Neural progenitor cell (in vitro differentiated cells): ENCODE measurements at regions not wholly inside any gene's neighbourhood (a gene's known extent, or its start where the extent isn't known, plus 50 kb on each side); places are given as distances from the start of the nearest gene placed in this dataset.

Source experiments
- DNase-seq: peaks from one replicate; pipeline ENCODE4 v3.0.0-alpha.2; 2016; ENCODE audit warnings: low spot score
- H2AFZ ChIP-seq: fragments of 200-600 bp; sonication (generic); replicated peaks from 2 replicates; pipeline ENCODE4 v1.6.1; 2016; ENCODE audit warnings: antibody characterized with exemption
- H3F3A ChIP-seq: fragments of 200-600 bp; sonication (generic); 2 replicates; pipeline ENCODE4 v1.6.1; 2016; ENCODE audit warnings: antibody characterized with exemption, low read depth
- H3K27ac ChIP-seq: fragments of 200-600 bp; sonication (generic); 2 replicates; pipeline ENCODE4 v1.5.1; 2016; ENCODE audit warnings: mild to moderate bottlenecking
- H3K27me3 ChIP-seq: fragments of 200-600 bp; sonication (generic); 2 replicates; pipeline ENCODE4 v1.6.1; 2016; ENCODE audit warnings: mild to moderate bottlenecking, moderate library complexity
- H3K36me3 ChIP-seq: fragments of 200-600 bp; sonication (generic); 2 replicates; pipeline ENCODE4 v1.5.1; 2016
- H3K4me1 ChIP-seq: fragments of 200-600 bp; sonication (generic); 2 replicates; pipeline ENCODE4 v1.6.1; 2016; ENCODE audit warnings: mixed run types
- H3K4me2 ChIP-seq: fragments of 200-600 bp; sonication (generic); 2 replicates; pipeline ENCODE4 v1.6.1; 2016
- H3K4me3 ChIP-seq: fragments of 200-600 bp; sonication (generic); 2 replicates; pipeline ENCODE4 v1.5.1; 2016
- H3K79me2 ChIP-seq: fragments of 200-600 bp; sonication (generic); 2 replicates; pipeline ENCODE4 v1.6.1; 2016; ENCODE audit warnings: low read depth
- H3K9ac ChIP-seq: fragments of 200-600 bp; sonication (generic); 2 replicates; pipeline ENCODE4 v1.6.1; 2016
- H3K9me3 ChIP-seq: fragments of 200-600 bp; sonication (generic); 2 replicates; pipeline ENCODE4 v1.5.1; 2016; ENCODE audit warnings: low read depth
- H4K20me1 ChIP-seq: fragments of 200-600 bp; sonication (generic); 2 replicates; pipeline ENCODE4 v1.6.1; 2016; ENCODE audit warnings: low read depth
- H3K27ac Mint-ChIP-seq: 3 replicates; pipeline ENCODE4 v1.8.0; 2021; ENCODE audit warnings: mixed read lengths
- H3K27me3 Mint-ChIP-seq: 2 replicates; pipeline ENCODE4 v1.8.0; 2022; ENCODE audit warnings: low read depth, mild to moderate bottlenecking, inconsistent platforms, moderate library complexity, mixed read lengths; ENCODE audit not compliant: insufficient read depth
- H3K36me3 Mint-ChIP-seq: 3 replicates; pipeline ENCODE4 v1.8.0; 2021; ENCODE audit warnings: mixed read lengths
- H3K4me1 Mint-ChIP-seq: 3 replicates; pipeline ENCODE4 v1.8.0; 2021; ENCODE audit warnings: mixed read lengths
- H3K4me3 Mint-ChIP-seq: 3 replicates; pipeline ENCODE4 v1.8.0; 2021; ENCODE audit warnings: mild to moderate bottlenecking, moderate library complexity, mixed read lengths
- H3K9me3 Mint-ChIP-seq: 3 replicates; pipeline ENCODE4 v1.8.0; 2020; ENCODE audit warnings: mixed read lengths
- EZH2 ChIP-seq: fragments of 200-600 bp; sonication (generic); IDR thresholded peaks from 2 replicates; pipeline ENCODE4 v1.6.1; 2017; ENCODE audit warnings: antibody characterized with exemption, mild to moderate bottlenecking, moderate library complexity
- EZH2phosphoT487 ChIP-seq: fragments of 200-600 bp; sonication (generic); IDR thresholded peaks from 2 replicates; pipeline ENCODE4 v1.6.1; 2017; ENCODE audit warnings: antibody characterized with exemption
- TF ChIP-seq, protein P1 (sequence below): fragments of 200-600 bp; sonication (generic); IDR thresholded peaks from 2 replicates; pipeline ENCODE4 v1.5.1; 2017; ENCODE audit warnings: antibody characterized with exemption, mild to moderate bottlenecking

- Histone ChIP-seq H3K9ac (no peak overlapping the region), H3K27me3 (no peaks in the 10 kb centered on the region), H3F3A (no peaks in the 10 kb centered on the region), H3K9me3 (no peaks in the 10 kb centered on the region), H3K4me3 (no peak overlapping the region), H4K20me1 (no peaks in the 10 kb centered on the region), H3K36me3 (no peaks in the 10 kb centered on the region), H3K27ac (no peak overlapping the region), H3K79me2 (no peaks in the 10 kb centered on the region), H3K4me1 (no peaks in the 10 kb centered on the region), H3K4me2 (no peak overlapping the region), H2AFZ (no peak overlapping the region)
- H3K9me3 Mint-ChIP-seq: no peaks in the 10 kb centered on the region
- H3K27ac Mint-ChIP-seq: no peak overlapping the region
- TF ChIP-seq EZH2phosphoT487: no peak
- no peak for TF ChIP-seq EZH2
- TF ChIP-seq, protein P1, sequence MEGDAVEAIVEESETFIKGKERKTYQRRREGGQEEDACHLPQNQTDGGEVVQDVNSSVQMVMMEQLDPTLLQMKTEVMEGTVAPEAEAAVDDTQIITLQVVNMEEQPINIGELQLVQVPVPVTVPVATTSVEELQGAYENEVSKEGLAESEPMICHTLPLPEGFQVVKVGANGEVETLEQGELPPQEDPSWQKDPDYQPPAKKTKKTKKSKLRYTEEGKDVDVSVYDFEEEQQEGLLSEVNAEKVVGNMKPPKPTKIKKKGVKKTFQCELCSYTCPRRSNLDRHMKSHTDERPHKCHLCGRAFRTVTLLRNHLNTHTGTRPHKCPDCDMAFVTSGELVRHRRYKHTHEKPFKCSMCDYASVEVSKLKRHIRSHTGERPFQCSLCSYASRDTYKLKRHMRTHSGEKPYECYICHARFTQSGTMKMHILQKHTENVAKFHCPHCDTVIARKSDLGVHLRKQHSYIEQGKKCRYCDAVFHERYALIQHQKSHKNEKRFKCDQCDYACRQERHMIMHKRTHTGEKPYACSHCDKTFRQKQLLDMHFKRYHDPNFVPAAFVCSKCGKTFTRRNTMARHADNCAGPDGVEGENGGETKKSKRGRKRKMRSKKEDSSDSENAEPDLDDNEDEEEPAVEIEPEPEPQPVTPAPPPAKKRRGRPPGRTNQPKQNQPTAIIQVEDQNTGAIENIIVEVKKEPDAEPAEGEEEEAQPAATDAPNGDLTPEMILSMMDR: no peak
- H3K27me3 Mint-ChIP-seq: peaks cover 8% of the 10 kb centered on the region
- DNase-seq: no peak
- no peaks in the 10 kb centered on the region for H3K36me3 Mint-ChIP-seq
- peaks cover 5% of the 10 kb centered on the region for H3K4me1 Mint-ChIP-seq
- H3K4me3 Mint-ChIP-seq: no peak overlapping the region
Observed at GRCh38 chr18:59765343-59765742, 68.1 kb upstream of the CCBE1 start.

DNA sequence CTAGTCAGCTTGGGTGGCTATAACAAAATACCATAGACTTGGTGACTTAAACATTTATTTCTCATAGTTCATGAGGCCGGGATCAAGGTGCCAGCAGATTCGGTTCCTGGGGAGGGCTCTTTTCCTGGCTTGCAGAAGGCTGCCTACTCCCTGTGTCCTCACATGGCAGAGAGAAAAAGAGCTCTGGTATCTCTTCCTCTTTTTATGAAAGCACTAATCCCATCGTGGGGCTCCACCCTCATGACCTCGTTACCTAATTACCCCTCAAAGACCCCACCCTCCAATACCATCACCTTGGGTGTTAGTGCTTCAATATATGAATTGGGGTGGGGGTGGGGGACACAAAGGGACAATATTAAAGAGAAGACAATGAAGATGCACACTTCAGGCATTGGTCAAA is 67.1 kb upstream of the CCBE1 start:
- no peak overlapping the region for H3K4me3 ChIP-seq
- no peak overlapping the region for H2AFZ ChIP-seq
- no peaks in the 10 kb centered on the region for H3K27me3 ChIP-seq
- Mint-ChIP-seq H3K4me3 (no peak overlapping the region), H3K4me1 (peaks cover 5% of the 10 kb centered on the region), H3K9me3 (no peaks in the 10 kb centered on the region), H3K36me3 (no peaks in the 10 kb centered on the region), H3K27ac (no peak overlapping the region), H3K27me3 (peaks cover 10% of the 10 kb centered on the region)
- no peak for TF ChIP-seq EZH2phosphoT487
- TF ChIP-seq, protein P1: no peak
- TF ChIP-seq EZH2: no peak
- DNase-seq: no peak
- H3K27ac ChIP-seq: no peak overlapping the region
- H3K79me2 ChIP-seq: no peaks in the 10 kb centered on the region
- H3K9me3 ChIP-seq: no peaks in the 10 kb centered on the region
- no peak overlapping the region for H3K4me2 ChIP-seq
- H3K4me1 ChIP-seq: no peaks in the 10 kb centered on the region
- no peaks in the 10 kb centered on the region for H3F3A ChIP-seq
- no peaks in the 10 kb centered on the region for H3K36me3 ChIP-seq
- no peaks in the 10 kb centered on the region for H4K20me1 ChIP-seq
- no peak overlapping the region for H3K9ac ChIP-seq

DNA sequence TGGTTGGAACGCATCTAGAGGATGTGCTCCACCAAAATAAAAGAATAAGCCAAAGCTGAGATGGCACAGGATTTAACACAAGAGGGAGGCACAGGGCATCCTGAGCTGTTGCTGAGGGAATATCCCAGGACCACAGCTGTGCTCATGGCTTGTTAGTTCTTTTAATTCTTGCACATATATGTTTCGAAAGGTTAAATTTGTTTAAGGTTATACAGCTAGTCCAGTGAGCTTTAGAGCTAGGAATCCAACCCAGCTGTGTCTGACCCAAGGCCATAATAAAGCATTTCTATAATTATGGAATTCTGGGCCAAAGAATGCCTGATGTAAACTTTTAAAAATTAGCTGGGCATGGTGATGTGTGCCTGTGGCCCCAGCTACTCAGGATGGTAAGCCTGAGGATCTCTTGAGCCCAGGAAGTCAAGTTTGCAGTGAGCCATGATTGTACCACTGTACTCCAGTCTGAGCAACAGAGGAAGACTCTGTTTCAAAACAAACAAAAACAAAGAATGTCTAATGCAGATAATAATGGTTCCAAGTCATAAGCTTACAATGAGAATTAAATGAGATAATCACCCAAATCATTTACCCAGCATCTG is 66.4 kb upstream of the CCBE1 start:
- H3K27ac ChIP-seq: no peak overlapping the region
- H3K9me3 Mint-ChIP-seq: no peaks in the 10 kb centered on the region
- no peaks in the 10 kb centered on the region for H3K9me3 ChIP-seq
- TF ChIP-seq, protein P1: no peak
- no peak for TF ChIP-seq EZH2phosphoT487
- TF ChIP-seq EZH2: no peak
- H3K27ac Mint-ChIP-seq: no peak overlapping the region
- peaks cover 10% of the 10 kb centered on the region for H3K27me3 Mint-ChIP-seq
- H3K4me1 ChIP-seq: no peaks in the 10 kb centered on the region
- no peak overlapping the region for H3K4me3 Mint-ChIP-seq
- H3K9ac ChIP-seq: no peak overlapping the region
- H3K36me3 Mint-ChIP-seq: no peaks in the 10 kb centered on the region
- DNase-seq: no peak
- H4K20me1 ChIP-seq: no peaks in the 10 kb centered on the region
- H2AFZ ChIP-seq: no peak overlapping the region
- no peaks in the 10 kb centered on the region for H3K27me3 ChIP-seq
- H3K4me3 ChIP-seq: no peak overlapping the region
- no peaks in the 10 kb centered on the region for H3K36me3 ChIP-seq
- H3K4me1 Mint-ChIP-seq: peaks cover 5% of the 10 kb centered on the region
- no peaks in the 10 kb centered on the region for H3F3A ChIP-seq
- H3K4me2 ChIP-seq: no peak overlapping the region
- no peaks in the 10 kb centered on the region for H3K79me2 ChIP-seq
